ENCODE measurements at regions not wholly inside any gene's neighbourhood (a gene's known extent, or its start where the extent isn't known, plus 50 kb on each side); places are given as distances from the start of the nearest gene placed in this dataset.

DNA sequence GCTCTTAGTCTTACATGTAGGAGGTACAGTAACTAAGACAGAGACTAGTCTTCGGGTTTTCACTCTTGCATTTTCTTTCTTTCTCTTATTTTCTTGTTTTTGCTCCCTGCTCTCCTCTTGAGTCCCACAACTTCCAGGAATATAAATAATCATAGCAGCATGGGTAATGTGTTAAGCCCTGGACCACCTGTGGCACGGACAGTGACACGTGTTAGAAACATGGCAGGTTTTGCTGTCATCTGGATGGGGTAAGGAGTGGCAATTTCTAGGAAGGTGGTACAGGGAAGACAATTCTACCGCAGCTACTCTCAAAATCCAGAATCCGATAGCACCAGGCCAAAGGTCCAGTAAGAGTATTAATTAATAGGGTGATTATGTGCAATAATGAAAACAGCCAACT lies 237.5 kb upstream of the FAM98A start:
- TF ChIP-seq POLR2A (IDR thresholded peaks at IDR 0.05), result no peak
- TF ChIP-seq, protein P1, sequence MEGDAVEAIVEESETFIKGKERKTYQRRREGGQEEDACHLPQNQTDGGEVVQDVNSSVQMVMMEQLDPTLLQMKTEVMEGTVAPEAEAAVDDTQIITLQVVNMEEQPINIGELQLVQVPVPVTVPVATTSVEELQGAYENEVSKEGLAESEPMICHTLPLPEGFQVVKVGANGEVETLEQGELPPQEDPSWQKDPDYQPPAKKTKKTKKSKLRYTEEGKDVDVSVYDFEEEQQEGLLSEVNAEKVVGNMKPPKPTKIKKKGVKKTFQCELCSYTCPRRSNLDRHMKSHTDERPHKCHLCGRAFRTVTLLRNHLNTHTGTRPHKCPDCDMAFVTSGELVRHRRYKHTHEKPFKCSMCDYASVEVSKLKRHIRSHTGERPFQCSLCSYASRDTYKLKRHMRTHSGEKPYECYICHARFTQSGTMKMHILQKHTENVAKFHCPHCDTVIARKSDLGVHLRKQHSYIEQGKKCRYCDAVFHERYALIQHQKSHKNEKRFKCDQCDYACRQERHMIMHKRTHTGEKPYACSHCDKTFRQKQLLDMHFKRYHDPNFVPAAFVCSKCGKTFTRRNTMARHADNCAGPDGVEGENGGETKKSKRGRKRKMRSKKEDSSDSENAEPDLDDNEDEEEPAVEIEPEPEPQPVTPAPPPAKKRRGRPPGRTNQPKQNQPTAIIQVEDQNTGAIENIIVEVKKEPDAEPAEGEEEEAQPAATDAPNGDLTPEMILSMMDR (IDR thresholded peaks at IDR 0.05), result no peak
- no peak overlapping the region for H3K27ac ChIP-seq
- DNase-seq, result no peak
- H3K27me3 ChIP-seq, result no peaks in the 10 kb centered on the region
- intact Hi-C loops (cut with DNase I), result no loop called here
- peaks cover 0 to 4% (median 0%) of the 10 kb centered on the region in 3 donors for H3K9me3 ChIP-seq
- H3K4me1 ChIP-seq, result no peaks in the 10 kb centered on the region
- 92 to 96% methylated on average over 4 to 5 of the region's 5 CpGs for WGBS, 2 donors
- no peaks in the 10 kb centered on the region for H3K36me3 ChIP-seq
- no peak overlapping the region for H3K4me3 ChIP-seq

GRCh38 chr2:33835911-33836310 lies 236.8 kb upstream of the FAM98A start:
- Histone ChIP-seq H3K36me3 (no peaks in the 10 kb centered on the region), H3K4me3 (no peak overlapping the region), H3K27ac (no peak overlapping the region), H3K9me3 (peaks cover 0 to 4% (median 0%) of the 10 kb centered on the region in 3 donors), H3K27me3 (no peaks in the 10 kb centered on the region), H3K4me1 (no peaks in the 10 kb centered on the region)
- intact Hi-C loops (cut with DNase I), result no loop called here
- WGBS, 2 donors, result 44 to 73% methylated on average over 1 of the region's 1 CpG
- TF ChIP-seq, protein P1 (IDR thresholded peaks at IDR 0.05), result no peak
- no peak for TF ChIP-seq POLR2A (IDR thresholded peaks at IDR 0.05)
- no peak for DNase-seq

DNA sequence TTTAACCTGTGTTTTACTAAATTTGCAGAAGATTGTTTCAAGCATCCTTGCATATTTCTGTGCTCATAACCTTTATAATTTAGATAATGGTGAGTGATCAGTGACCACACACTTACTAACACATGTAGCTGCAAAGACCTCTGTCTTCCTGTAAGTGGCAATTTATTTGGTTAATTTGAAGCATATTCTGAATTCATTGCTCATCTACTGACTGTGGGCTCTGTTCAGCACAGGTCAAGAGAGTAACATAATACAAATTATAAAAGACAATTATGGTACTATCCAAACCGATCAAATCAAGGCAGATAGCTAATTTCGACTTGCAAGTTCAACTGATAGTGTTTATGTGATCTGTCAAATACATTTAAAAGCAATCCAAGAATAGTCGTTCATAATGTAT lies 223.9 kb upstream of the FAM98A start:
- 47 to 61% methylated on average over 3 of the region's 3 CpGs for WGBS, 2 donors
- TF ChIP-seq POLR2A (IDR thresholded peaks at IDR 0.05), result no peak
- TF ChIP-seq, protein P1 (IDR thresholded peaks at IDR 0.05), result no peak
- Histone ChIP-seq H3K9me3 (no peaks in the 10 kb centered on the region), H3K4me1 (no peaks in the 10 kb centered on the region), H3K27me3 (no peaks in the 10 kb centered on the region), H3K4me3 (no peak overlapping the region), H3K36me3 (no peaks in the 10 kb centered on the region), H3K27ac (no peak overlapping the region)
- intact Hi-C loops (cut with DNase I), result no loop called here
- no peak for DNase-seq

DNA sequence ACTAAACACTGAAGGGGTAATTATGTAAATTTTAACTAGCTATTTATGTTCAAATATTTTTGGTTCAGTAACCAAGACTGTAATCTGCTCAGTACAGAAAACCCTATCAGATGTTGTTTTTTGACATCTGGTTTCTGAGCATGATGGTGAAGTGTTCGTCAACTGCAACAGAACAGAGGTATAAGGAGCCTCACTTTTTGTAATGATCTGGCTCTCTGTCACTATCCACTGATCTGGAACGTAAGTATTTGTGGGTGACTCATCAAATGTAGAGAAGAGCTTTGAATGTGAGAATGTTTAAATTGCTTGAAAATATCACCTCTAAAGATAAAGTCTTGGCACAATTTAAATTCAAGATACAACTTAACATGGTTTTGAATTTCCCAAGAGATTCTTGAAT lies 213.6 kb upstream of the FAM98A start:
- no peak for DNase-seq
- 50 to 60% methylated on average over 2 of the region's 2 CpGs for WGBS, 2 donors
- Histone ChIP-seq H3K4me1 (no peaks in the 10 kb centered on the region), H3K36me3 (no peaks in the 10 kb centered on the region), H3K4me3 (no peak overlapping the region), H3K27ac (no peak overlapping the region), H3K9me3 (no peaks in the 10 kb centered on the region), H3K27me3 (no peaks in the 10 kb centered on the region)
- no peak for TF ChIP-seq POLR2A (IDR thresholded peaks at IDR 0.05)
- TF ChIP-seq, protein P1 (IDR thresholded peaks at IDR 0.05), result no peak
- intact Hi-C loops (cut with DNase I), result no loop called here

- H3K4me3 ChIP-seq, result no peak overlapping the region
- no peaks in the 10 kb centered on the region for H3K36me3 ChIP-seq
- DNase-seq, result no peak
- intact Hi-C loops (cut with DNase I), result no loop called here
- no peaks in the 10 kb centered on the region for H3K27me3 ChIP-seq
- no peaks in the 10 kb centered on the region for H3K4me1 ChIP-seq
- 70 to 72% methylated on average over 6 to 7 of the region's 9 CpGs for WGBS, 2 donors
- no peaks in the 10 kb centered on the region for H3K9me3 ChIP-seq
- no peak overlapping the region for H3K27ac ChIP-seq
- TF ChIP-seq, protein P1 (IDR thresholded peaks at IDR 0.05), result no peak
- no peak for TF ChIP-seq POLR2A (IDR thresholded peaks at IDR 0.05)
Observed at GRCh38 chr2:33810046-33810835, 211.1 kb upstream of the FAM98A start.
